Colonic mucosa (tissue), 4 donors: ENCODE measurements at regions not wholly inside any gene's neighbourhood (a gene's known extent, or its start where the extent isn't known, plus 50 kb on each side); places are given as distances from the start of the nearest gene placed in this dataset.

Experiments
- DNase-seq: peaks from one replicate; pipeline ENCODE4 v3.0.0-alpha.2; 2020
- H3K27ac ChIP-seq: fragments of 200-600 bp; one replicate; pipeline ENCODE4 v1.8.0; 2021
- H3K27me3 ChIP-seq: fragments of 200-600 bp; one replicate; pipeline ENCODE4 v1.8.0; 2021
- H3K36me3 ChIP-seq: fragments of 200-600 bp; one replicate; pipeline ENCODE4 v1.8.0; 2021
- H3K4me1 ChIP-seq: fragments of 200-600 bp; one replicate; pipeline ENCODE4 v1.8.0; 2021; ENCODE audit warnings: mild to moderate bottlenecking
- H3K4me3 ChIP-seq: fragments of 200-600 bp; one replicate; pipeline ENCODE4 v1.8.0; 2021
- H3K9ac ChIP-seq, 2 donors: one replicate each; pipeline ENCODE4 v1.7.0; 2013; ENCODE audit warnings: control low read depth in 2 of 2, low read depth in 2 of 2, low read length in 2 of 2
- H3K9me3 ChIP-seq: fragments of 200-600 bp; one replicate; pipeline ENCODE4 v1.8.0; 2021
- intact Hi-C: fragments of 100-400 bp; cut with DNase I; formaldehyde crosslinking; loops from one replicate; pipeline ENCODE4 v1.14.1; 2022
- TF ChIP-seq, protein P1 (sequence below): fragments of 200-600 bp; IDR thresholded peaks from one replicate; pipeline ENCODE4 v1.8.0; 2022; ENCODE audit warnings: antibody characterized with exemption, mild to moderate bottlenecking
- donor health status: healthy.
- donor health status: DM: no; HTN: no; CAD: no.
- donor health status: DM: no; HTN: no; CAD: no.

DNA sequence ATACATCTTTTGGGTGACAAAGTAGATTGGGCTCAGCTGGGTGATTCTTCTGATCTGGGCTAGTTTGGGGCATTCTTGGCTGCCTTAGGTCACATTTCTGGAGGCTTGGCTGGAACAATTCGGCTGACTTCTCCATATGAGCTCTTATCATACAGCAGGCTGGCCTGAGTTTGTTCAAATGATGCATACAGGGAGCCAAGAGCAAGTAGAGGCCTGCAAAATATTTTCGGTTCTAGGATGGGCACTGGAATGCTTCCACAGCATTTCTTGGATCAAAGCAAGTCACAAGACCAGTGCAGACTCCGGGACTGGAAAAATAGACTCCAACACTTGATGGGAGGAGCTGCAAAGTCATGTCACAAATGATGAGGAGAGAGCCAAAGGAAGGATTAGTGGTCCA is 98.4 kb downstream of the SCG2 start:
- no peaks in the 10 kb centered on the region for H3K9me3 ChIP-seq
- intact Hi-C loops = no loop called here
- H3K9ac ChIP-seq = no peak overlapping the region
- no peaks in the 10 kb centered on the region for H3K4me1 ChIP-seq
- H3K4me3 ChIP-seq = no peak overlapping the region
- DNase-seq = no peak
- no peaks in the 10 kb centered on the region for H3K36me3 ChIP-seq
- TF ChIP-seq, protein P1, sequence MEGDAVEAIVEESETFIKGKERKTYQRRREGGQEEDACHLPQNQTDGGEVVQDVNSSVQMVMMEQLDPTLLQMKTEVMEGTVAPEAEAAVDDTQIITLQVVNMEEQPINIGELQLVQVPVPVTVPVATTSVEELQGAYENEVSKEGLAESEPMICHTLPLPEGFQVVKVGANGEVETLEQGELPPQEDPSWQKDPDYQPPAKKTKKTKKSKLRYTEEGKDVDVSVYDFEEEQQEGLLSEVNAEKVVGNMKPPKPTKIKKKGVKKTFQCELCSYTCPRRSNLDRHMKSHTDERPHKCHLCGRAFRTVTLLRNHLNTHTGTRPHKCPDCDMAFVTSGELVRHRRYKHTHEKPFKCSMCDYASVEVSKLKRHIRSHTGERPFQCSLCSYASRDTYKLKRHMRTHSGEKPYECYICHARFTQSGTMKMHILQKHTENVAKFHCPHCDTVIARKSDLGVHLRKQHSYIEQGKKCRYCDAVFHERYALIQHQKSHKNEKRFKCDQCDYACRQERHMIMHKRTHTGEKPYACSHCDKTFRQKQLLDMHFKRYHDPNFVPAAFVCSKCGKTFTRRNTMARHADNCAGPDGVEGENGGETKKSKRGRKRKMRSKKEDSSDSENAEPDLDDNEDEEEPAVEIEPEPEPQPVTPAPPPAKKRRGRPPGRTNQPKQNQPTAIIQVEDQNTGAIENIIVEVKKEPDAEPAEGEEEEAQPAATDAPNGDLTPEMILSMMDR = no peak
- no peak overlapping the region for H3K27ac ChIP-seq
- no peaks in the 10 kb centered on the region for H3K27me3 ChIP-seq

DNA sequence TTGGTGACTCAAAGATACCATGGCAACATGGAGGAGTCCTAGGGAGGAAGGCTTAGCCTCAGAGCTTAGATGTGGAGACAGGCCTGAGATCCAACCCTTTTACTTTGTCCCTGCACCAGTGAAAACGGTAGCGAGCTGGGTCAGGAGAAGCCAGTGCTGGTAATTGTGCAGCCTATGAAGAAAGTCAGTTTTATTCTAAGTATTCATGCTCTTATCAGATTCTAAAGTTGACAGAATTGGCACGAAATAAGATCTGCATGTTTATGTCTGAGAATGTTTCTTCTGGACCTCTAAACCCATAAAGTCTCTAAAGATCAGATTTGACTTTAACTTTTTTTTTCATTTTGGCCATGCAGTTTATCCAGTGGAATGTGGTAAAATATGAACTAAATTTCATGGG is 93.8 kb downstream of the SCG2 start:
- no peak overlapping the region for H3K27ac ChIP-seq
- H3K4me1 ChIP-seq = no peaks in the 10 kb centered on the region
- DNase-seq = no peak
- intact Hi-C loops = no loop called here
- no peak overlapping the region for H3K9ac ChIP-seq
- no peaks in the 10 kb centered on the region for H3K9me3 ChIP-seq
- H3K27me3 ChIP-seq = no peaks in the 10 kb centered on the region
- TF ChIP-seq, protein P1 = no peak
- H3K36me3 ChIP-seq = no peaks in the 10 kb centered on the region
- H3K4me3 ChIP-seq = no peak overlapping the region

DNA sequence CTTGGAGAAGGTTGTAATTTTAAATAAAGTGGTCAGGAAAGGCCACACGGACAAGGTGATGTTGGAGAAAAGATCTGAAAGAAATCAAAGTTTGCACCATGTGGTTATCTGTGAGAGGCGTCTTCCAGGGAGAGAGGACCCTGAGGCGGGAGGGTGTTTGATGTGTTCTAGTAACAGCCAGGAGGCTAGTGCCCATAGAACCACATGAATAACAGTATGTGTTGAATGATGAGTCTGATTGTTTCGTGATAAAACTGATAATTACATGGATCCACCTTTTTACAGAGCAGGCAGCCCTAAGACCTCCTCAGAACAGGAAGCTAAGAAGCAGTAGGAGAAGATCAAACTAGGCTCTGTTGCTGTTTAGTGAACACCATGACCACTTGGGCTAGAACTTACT is 91.4 kb downstream of the SCG2 start:
- no peak for DNase-seq
- Histone ChIP-seq H3K36me3 (no peaks in the 10 kb centered on the region), H3K4me3 (no peak overlapping the region), H3K27ac (no peak overlapping the region), H3K4me1 (no peaks in the 10 kb centered on the region), H3K27me3 (no peaks in the 10 kb centered on the region), H3K9me3 (no peaks in the 10 kb centered on the region), H3K9ac (no peak overlapping the region)
- TF ChIP-seq, protein P1 = no peak
- intact Hi-C loops = no loop called here

DNA sequence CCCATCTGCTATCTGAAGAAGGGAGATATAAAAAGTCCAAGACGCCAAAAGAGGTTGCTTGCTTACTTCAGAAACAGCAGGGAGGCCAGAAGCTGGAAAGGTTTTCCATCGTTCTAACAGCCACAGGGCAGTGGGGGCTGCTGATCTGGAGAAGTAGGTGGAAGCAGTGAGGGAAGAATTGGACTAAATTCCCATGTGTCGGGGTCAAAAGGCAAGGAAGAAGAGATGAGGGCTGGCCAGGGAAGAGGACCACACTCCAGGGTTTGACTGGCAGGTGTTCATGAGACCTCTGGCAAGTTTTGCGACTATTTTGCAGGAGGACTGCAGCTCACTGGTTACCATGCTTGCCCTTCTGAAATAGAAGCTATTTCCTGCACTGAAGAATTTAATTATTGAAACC is 91.0 kb downstream of the SCG2 start:
- Histone ChIP-seq H3K36me3 (no peaks in the 10 kb centered on the region), H3K4me1 (no peaks in the 10 kb centered on the region), H3K9me3 (no peaks in the 10 kb centered on the region), H3K27ac (no peak overlapping the region), H3K27me3 (no peaks in the 10 kb centered on the region), H3K9ac (no peak overlapping the region), H3K4me3 (no peak overlapping the region)
- intact Hi-C loops = no loop called here
- no peak for DNase-seq
- TF ChIP-seq, protein P1 = no peak

DNA sequence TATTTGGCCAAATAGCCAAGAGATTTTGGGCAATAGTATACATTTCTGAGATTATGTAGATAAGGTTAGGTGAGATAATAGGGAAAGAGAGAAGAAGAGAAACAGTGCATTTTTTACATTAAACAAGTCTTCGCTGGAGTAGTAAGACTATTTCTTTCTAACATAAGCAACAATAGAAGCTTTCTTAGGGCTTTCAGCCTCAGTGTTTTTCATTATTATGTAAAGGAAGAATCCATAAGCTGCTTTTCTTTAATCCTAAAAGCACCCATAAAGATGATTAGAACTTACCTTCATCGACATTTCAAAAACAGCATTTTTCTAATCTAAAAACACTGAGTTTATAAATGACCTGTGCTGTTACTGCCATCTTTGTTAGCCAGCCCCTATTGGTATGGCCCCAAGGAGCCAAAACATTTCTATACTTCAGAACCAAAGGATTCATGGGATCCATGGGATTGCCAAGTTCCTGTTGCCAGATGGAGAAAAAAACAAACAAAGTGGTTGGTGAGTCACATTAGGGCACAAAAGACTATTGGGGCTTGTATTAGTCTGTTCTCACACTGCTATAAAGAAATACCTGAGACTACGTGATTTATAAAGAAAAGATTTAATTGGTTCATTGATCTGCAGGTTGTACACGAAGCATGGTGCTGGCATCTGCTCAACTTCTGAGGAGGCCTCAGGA is 88.2 kb downstream of the SCG2 start:
- Histone ChIP-seq H3K27me3 (no peaks in the 10 kb centered on the region), H3K9ac (no peak overlapping the region), H3K4me3 (no peak overlapping the region), H3K36me3 (no peaks in the 10 kb centered on the region), H3K9me3 (no peaks in the 10 kb centered on the region), H3K27ac (no peak overlapping the region), H3K4me1 (no peaks in the 10 kb centered on the region)
- intact Hi-C loops = no loop called here
- no peak for DNase-seq
- TF ChIP-seq, protein P1 = no peak
